HG02885 (cell line): ENCODE measurements at regions not wholly inside any gene's neighbourhood (a gene's known extent, or its start where the extent isn't known, plus 50 kb on each side); places are given as distances from the start of the nearest gene placed in this dataset.
A peak's percentile ranks its signal among the peaks of the same experiment; 100 is the strongest.

Experiments used
- ATAC-seq: cut with Tn5 transposase; IDR thresholded peaks from one replicate; pipeline ENCODE4 v1.9.1; 2021; ENCODE audit warnings: mild to moderate bottlenecking; ENCODE audit not compliant: unreplicated experiment, poor library complexity

DNA sequence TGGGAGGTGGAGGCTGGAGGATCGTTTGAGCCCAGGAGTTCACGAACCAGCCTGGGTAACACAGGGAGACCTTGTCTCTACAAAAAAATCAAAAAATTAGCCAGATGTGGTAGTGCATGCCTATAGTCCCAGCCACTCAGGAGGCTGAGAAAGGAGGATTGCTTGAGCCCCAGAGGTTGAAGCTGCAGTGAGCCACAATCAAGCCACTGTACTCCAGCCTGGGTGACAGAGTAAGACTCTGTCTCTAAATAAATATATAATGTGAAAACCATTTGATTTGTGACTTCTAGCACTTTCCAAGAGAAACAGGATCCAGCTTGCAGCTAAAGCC is 459.1 kb downstream of the SOX9 start:
- no peak for ATAC-seq

DNA sequence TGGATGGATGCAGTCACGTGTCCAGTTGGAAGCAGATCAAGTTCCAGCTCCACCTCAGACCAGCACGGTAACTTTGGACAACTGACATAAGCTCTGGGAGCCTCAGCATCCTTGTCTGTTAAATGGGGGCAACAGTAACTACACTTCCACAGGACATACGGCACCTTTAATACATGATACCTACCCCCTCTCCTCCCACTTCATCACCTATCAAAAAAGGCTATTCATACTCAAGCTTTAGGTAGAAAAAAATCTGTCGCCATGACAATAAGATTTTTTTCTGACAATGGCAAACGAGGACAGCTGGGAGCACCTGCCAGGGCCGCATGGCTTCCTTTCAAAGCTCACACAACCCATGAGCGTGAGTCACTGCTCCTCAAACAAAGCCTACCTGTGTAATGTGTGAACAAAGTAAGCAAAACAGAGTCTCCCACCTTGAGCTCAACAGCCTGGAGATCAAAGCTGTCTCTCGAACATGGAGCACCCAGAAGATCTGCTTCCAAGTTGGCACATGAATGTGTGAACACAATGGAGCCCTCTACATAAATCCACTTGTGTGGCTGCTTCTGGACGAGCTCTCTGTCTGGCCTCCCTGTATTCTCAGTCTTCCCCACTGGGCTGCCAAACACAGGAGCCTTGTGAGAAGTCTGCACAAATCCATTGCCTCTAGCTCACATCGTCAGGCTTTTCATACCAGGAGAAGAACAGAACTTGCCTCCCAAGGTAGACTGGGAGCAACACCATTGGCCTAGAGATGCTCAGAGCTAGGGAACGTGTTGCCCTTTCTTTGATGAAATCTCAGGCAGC is 459.7 kb downstream of the SOX9 start:
- ATAC-seq, result no peak

DNA sequence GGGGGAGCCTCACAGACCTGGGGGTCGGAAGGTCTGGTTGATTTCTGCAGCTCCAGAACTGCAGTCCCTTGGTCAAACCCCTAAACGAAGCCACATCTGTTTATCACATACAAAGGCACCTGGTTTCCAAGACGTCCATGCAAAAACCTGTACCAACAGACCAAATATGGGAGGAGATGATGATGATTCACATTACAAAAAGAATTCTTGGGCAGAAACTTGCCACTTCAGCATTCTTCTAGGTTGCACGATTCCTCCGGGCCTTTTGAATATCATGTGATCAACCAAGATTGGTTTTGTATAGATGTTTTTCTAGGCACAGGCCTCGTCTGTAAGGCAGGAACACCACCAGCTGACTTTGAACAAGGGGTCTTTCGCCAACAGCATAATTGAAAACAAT is 466.3 kb downstream of the SOX9 start:
- no peak for ATAC-seq

DNA sequence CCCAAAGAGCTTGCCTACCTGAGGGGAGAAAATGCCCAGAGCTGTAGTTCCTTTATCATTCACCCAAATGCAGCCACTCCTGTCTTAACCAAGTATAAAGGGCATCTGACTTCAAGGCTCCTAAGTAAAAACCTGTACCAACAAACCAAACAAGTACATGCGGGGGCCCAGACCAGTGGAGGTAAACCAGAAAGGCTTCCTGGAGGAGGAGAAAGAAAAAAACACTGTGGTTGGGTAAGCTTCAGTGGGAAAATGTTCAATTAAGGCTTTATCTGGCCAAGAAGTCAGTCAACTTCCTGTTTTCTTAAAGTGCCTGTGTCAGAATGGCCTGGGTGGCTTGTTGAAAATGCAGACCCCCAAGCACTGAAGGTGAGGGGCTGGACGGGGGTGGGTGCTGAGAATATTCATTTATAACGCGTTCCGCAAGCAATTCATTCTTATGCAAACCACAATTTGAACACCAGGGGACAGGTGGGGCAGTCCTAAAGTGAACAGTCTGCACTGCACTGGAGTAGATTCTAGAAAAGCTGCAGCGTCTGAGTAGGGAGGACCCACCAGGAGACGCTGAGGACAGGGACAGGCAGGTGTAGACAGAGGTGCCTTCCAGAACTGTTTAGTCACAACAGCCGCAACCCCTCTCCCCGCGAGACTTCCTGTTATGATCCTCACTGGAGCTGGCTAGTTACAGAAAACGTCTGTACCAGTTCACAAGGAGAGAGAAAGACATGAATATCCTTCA is 467.1 kb downstream of the SOX9 start:
- ATAC-seq, result no peak

DNA sequence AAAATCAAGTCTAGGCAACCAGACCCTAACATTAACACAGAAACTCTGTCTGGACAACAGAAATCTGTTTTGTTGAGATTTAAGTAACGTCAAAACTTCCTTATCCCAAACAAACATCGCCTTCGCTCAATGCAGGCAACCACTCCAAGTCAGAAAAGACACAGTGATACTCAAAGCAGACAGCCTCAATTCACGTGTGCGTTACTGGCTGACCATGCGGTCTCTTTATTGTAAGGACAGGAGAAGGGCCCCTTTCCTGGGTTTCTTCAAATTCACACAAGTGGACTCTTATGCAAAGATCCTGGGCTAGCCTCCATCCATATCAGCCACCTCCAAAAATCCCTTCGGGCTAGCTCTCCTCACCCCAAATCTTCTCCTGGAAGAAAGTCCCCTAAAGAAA is 467.7 kb downstream of the SOX9 start:
- no peak for ATAC-seq

DNA sequence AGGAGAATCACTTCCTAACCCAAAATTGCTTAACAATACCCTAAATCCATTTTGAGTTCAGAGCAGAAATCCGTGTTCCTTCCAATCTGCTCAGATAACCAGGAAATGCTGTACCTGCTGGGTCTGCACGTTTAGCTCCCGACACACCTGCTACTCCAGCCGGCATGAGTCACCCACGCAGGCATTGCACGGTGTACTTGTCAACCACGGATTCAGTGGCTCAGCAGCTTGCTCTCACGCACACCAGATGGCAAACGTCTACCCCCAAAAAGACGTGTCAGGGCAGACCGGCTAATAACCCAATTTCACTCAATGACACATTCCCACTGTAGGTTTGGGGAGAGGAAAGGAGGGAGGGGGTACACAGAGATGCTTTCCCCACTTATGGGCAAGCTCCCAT is 468.1 kb downstream of the SOX9 start:
- no peak for ATAC-seq

DNA sequence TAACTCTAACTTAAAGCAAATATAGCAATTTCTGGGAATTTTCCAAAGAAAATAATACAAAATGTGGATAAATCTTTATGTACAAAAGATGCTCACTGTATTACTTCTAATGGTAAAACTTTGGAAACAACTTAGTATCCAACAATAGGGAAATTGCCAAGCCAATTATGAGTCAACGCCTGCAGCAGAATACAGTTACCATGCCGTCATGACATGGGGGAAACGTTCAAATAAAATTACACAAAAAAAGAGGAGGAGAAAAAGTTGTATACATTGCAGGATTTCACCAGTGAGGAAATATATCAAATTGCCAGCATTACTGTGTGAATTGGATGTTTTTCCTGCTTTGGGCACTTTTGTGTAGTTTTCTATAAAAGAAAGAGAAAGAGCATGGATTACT is 469.6 kb downstream of the SOX9 start:
- ATAC-seq, result no peak

DNA sequence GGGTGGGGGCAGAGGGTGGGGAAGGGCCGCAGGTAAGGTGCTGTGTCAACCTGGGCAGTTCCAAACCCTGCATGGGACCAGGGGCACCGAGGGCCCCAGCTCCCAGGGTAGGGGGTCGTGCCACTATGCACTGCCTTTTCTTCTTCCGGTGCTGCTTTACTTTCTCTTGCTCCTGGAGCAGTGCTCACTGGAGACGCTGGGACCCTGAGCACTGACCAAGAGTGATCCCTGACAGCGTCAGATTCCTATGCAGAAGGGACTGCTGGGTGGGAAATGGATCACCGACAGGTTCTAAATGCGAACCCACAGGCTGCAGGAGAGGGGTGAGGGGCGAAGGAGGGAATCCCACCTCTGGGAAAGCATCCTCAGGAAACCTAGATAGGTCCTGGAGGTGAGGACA is 470.1 kb downstream of the SOX9 start:
- no peak for ATAC-seq

DNA sequence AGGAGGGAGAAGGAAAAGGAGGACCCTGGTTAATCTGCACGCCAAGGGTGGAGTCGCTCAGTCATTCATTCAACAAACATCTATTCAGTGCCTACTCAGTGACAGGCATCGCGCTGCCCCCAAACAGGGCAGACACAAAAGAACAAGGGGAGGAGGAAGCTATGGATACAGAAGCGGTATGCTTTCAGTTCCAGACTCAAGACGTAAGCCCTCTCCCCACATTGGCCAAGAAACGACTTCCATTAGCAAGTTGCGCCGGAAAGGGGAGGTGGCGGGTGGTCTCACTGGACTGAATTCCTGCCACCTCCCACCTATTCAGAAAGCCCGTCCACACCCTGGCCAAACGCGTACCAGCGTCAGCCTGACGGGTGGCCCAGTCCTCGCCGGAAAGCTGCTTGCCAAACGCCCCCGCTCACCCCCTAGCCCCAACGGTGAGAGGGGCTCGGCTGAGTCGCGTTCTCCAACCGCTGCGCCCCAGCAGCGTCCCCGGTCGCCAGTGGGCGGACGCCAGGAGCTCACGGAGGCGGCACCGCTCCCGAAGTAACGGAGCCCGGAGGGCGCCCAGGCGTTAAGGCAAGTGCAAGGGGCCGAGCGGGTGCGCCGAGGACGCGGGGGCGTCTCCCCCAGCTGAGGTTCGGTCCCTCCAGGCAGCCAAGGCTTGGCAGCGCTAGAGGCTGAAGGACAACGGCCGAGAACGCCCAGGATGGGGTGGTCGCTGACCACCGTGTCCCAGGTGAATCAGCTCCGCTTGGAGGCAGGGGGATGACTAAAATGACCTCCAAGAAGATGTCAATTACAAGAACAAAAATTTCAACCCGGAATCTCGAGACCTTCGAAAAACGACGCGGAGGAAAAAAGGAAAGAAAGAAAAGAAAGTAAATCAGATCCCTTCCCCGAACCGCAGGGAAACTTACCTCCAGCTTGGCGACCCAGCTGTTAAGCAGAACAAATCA is 470.7 kb downstream of the SOX9 start:
- no peak for ATAC-seq

DNA sequence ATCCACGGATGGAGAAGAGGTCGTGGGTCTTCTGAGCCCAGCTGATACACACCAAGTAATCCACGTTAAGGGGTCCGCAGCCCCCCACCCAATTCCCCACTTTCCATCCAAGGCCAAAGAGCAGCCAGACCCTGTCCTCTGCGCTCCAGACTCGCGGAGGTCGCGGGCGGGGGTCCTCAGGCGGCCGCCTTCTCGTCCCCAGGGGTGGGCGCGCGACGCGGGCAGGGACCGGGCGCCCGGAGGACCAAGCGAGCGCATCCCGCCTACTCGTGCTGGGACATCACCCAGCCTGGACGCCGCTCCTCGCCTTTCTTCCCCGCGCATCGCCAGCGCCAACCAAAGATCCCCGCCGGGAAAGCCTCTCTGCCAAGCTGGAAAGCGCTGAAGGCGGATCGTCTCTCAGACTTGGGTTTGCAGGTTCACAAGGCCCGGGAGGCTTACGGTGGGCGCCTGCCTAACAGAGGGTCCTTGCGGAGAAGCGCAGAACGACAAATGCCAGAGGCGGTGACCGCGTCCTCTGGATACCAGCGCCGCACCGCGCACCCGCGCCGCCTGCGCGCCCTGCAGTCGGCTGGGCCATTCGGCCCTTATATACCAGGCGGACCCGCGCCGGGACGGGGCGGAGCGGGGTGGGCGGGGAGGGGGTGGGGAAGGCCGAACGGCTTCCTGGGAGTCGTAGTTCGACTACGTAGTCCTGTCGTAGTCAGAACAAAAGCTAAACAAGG is 471.6 kb downstream of the SOX9 start:
- ATAC-seq, result peak; percentile 66

DNA sequence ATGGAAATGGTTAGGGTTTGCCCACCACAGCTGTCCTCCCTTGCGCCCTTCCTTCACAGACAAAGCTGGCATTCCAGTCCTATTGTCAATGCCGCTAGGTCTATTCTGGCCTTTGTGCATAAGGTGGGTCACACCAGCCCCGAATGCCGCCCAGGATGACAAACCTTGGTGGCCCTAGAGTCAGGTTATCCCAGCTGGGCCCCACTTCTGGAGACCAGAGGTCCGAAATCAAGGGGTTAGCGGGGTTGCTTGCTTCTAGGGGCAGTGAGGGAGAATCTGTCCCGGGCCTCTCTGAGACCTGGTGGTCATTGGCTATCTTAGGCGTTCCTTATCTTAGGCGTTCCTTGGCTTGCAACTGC is 472.1 kb downstream of the SOX9 start:
- ATAC-seq, result no peak

DNA sequence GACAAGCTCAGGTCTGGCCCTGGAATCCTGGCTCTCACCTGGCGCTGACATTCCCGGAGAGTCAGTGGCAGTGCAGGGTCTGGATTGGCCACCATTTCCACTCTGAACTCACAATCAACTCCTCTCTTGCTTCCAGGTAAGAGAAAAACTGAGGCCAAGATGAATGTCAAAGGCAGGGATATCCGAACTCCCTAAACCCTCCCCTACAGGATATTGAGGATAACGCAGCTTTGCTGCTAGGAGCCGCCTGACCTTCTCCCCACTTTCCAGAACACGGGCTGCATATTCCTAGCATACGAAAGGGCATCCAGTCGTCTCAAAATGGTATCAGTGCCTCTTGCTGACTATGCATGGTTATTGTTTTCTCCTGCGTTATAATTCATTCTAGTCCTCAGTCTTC is 473.4 kb downstream of the SOX9 start:
- no peak for ATAC-seq
